Tibial nerve (tissue), 4 donors: ENCODE measurements at regions not wholly inside any gene's neighbourhood (a gene's known extent, or its start where the extent isn't known, plus 50 kb on each side); places are given as distances from the start of the nearest gene placed in this dataset.

Experiments
- DNase-seq, 2 donors: peaks; one replicate each; pipeline ENCODE4 v3.0.0-alpha.2; 2019; ENCODE audit warnings: low spot score in 2 of 2
- H3K27ac ChIP-seq, 4 donors: fragments of 200-600 bp; sonication (generic) in 3 of 4; one replicate each; pipeline ENCODE4 v1.5.1; 2017 to 2019; ENCODE audit warnings: mild to moderate bottlenecking in 1 of 4
- H3K27me3 ChIP-seq, 2 donors: fragments of 200-600 bp; sonication (generic) in 1 of 2; one replicate each; pipeline versions ENCODE4 v1.5.1 to v1.6.0; 2017 to 2019
- H3K36me3 ChIP-seq, 3 donors: fragments of 200-600 bp; sonication (generic); one replicate each; pipeline ENCODE4 v1.5.1; 2018 to 2019
- H3K4me1 ChIP-seq, 4 donors: fragments of 200-600 bp; sonication (generic) in 3 of 4; one replicate each; pipeline ENCODE4 v1.5.1; 2017 to 2019
- H3K4me3 ChIP-seq, 4 donors: fragments of 200-600 bp; sonication (generic) in 3 of 4; one replicate each; pipeline ENCODE4 v1.5.1; 2017 to 2019; ENCODE audit warnings: mild to moderate bottlenecking in 1 of 4, moderate library complexity in 1 of 4
- H3K9me3 ChIP-seq, 4 donors: fragments of 200-600 bp; sonication (generic) in 3 of 4; one replicate each; pipeline ENCODE4 v1.5.1; 2017 to 2019
- CTCF ChIP-seq, 5 experiments: fragments of 200-600 bp in 3 of 5; fragments of 450-650 bp in 2 of 5; sonication (generic) in 3 of 5; IDR thresholded peaks; one replicate each; pipeline ENCODE4 v1.5.1; 2016 to 2019; ENCODE audit warnings: antibody characterized with exemption in 5 of 5, mild to moderate bottlenecking in 3 of 5, moderate library complexity in 2 of 5
- EP300 ChIP-seq, 2 donors: sonication (generic); formaldehyde crosslinking; IDR thresholded peaks; one replicate each; pipeline ENCODE4 v1.6.1; 2017; ENCODE audit warnings: antibody characterized with exemption in 2 of 2, mild to moderate bottlenecking in 1 of 2
- POLR2A ChIP-seq, 2 donors: fragments of 450-650 bp; IDR thresholded peaks; one replicate each; pipeline ENCODE4 v1.6.1; 2017; ENCODE audit warnings: antibody characterized with exemption in 2 of 2, mild to moderate bottlenecking in 2 of 2, moderate library complexity in 2 of 2
- WGBS, 2 donors: methylation state at CpG; one replicate each; pipeline ENCODE4 v1.1.5; 2018; 5-methylcytosine and 5-hydroxymethylcytosine counted together

- H3K9me3 ChIP-seq, result no peaks in the 10 kb centered on the region
- H3K4me3 ChIP-seq, result no peak overlapping the region
- H3K27ac ChIP-seq, result no peak overlapping the region
- H3K36me3 ChIP-seq, result no peaks in the 10 kb centered on the region
- WGBS, 2 donors, result 65 to 71% methylated on average over 1 of the region's 1 CpG
- no peak for TF ChIP-seq POLR2A (IDR thresholded peaks at IDR 0.05)
- TF ChIP-seq CTCF (IDR thresholded peaks at IDR 0.05), result no peak
- no peak for TF ChIP-seq EP300 (IDR thresholded peaks at IDR 0.05)
- no peaks in the 10 kb centered on the region for H3K4me1 ChIP-seq
- no peak for DNase-seq
- no peaks in the 10 kb centered on the region for H3K27me3 ChIP-seq
Observed at GRCh38 chr12:87518481-87518880, 510.7 kb downstream of the C12orf50 start.

GRCh38 chr12:87518036-87518435 is 511.2 kb downstream of the C12orf50 start:
- H3K4me3 ChIP-seq, result no peak overlapping the region
- no peaks in the 10 kb centered on the region for H3K9me3 ChIP-seq
- DNase-seq, result no peak
- no peak for TF ChIP-seq POLR2A (IDR thresholded peaks at IDR 0.05)
- no peak for TF ChIP-seq EP300 (IDR thresholded peaks at IDR 0.05)
- TF ChIP-seq CTCF (IDR thresholded peaks at IDR 0.05), result no peak
- no peak overlapping the region for H3K27ac ChIP-seq
- no peaks in the 10 kb centered on the region for H3K36me3 ChIP-seq
- no peaks in the 10 kb centered on the region for H3K4me1 ChIP-seq
- H3K27me3 ChIP-seq, result no peaks in the 10 kb centered on the region
- 85 to 88% methylated on average over 1 of the region's 1 CpG for WGBS, 2 donors

GRCh38 chr12:87513536-87514280 is 515.5 kb downstream of the C12orf50 start:
- no peak for DNase-seq
- Histone ChIP-seq H3K4me1 (no peaks in the 10 kb centered on the region), H3K36me3 (no peaks in the 10 kb centered on the region), H3K27ac (no peak overlapping the region), H3K9me3 (no peaks in the 10 kb centered on the region), H3K27me3 (no peaks in the 10 kb centered on the region), H3K4me3 (no peak overlapping the region)
- WGBS, 2 donors, result 29 to 51% methylated on average over 2 of the region's 2 CpGs
- TF ChIP-seq POLR2A (IDR thresholded peaks at IDR 0.05) (no peak), CTCF (IDR thresholded peaks at IDR 0.05) (no peak), EP300 (IDR thresholded peaks at IDR 0.05) (no peak)

- Histone ChIP-seq H3K4me1 (no peaks in the 10 kb centered on the region), H3K27ac (no peak overlapping the region), H3K9me3 (no peaks in the 10 kb centered on the region), H3K36me3 (no peaks in the 10 kb centered on the region), H3K4me3 (no peak overlapping the region), H3K27me3 (no peaks in the 10 kb centered on the region)
- WGBS, 2 donors, result 43 to 53% methylated on average over 3 of the region's 3 CpGs
- TF ChIP-seq CTCF (IDR thresholded peaks at IDR 0.05) (no peak), EP300 (IDR thresholded peaks at IDR 0.05) (no peak)
- DNase-seq, result no peak
Observed at GRCh38 chr12:87511371-87511770, 517.8 kb downstream of the C12orf50 start.

- Histone ChIP-seq H3K9me3 (no peaks in the 10 kb centered on the region), H3K27ac (no peak overlapping the region), H3K4me3 (no peak overlapping the region), H3K27me3 (no peaks in the 10 kb centered on the region), H3K36me3 (no peaks in the 10 kb centered on the region), H3K4me1 (no peaks in the 10 kb centered on the region)
- DNase-seq, result no peak
- TF ChIP-seq POLR2A (IDR thresholded peaks at IDR 0.05), result no peak
- no peak for TF ChIP-seq EP300 (IDR thresholded peaks at IDR 0.05)
- no peak for TF ChIP-seq CTCF (IDR thresholded peaks at IDR 0.05)
Observed at GRCh38 chr12:87509237-87509820, 519.9 kb downstream of the C12orf50 start.
